Cardiac muscle cell (in vitro differentiated cells and primary cell): ENCODE measurements at regions not wholly inside any gene's neighbourhood (a gene's known extent, or its start where the extent isn't known, plus 50 kb on each side); places are given as distances from the start of the nearest gene placed in this dataset.

ENCODE experiments used
- DNase-seq, 2 donors: peaks; one replicate each; pipeline versions ENCODE4 v3.0.0 to v3.0.0-alpha.2; 2010 to 2017; ENCODE audit warnings: low read depth in 1 of 2, low spot score in 1 of 2
- H3K27ac ChIP-seq: fragments of 200-600 bp; sonication (generic); 2 replicates; pipeline ENCODE4 v1.5.1; 2016
- H3K27me3 ChIP-seq: fragments of 200-600 bp; sonication (generic); 2 replicates; pipeline ENCODE4 v1.6.0; 2016; ENCODE audit warnings: control low read depth
- H3K36me3 ChIP-seq: fragments of 200-600 bp; sonication (generic); 2 replicates; pipeline ENCODE4 v1.5.1; 2016; ENCODE audit warnings: control low read depth
- H3K4me1 ChIP-seq: fragments of 200-600 bp; sonication (generic); 2 replicates; pipeline ENCODE4 v1.8.1; 2017; ENCODE audit warnings: low read depth, mild to moderate bottlenecking, mixed run types
- H3K4me3 ChIP-seq: fragments of 200-600 bp; sonication (generic); 2 replicates; pipeline ENCODE4 v1.5.1; 2016; ENCODE audit warnings: mild to moderate bottlenecking
- H3K9me3 ChIP-seq: fragments of 200-600 bp; sonication (generic); 2 replicates; pipeline ENCODE4 v1.5.1; 2017; ENCODE audit warnings: low read depth, mild to moderate bottlenecking, control low read depth
- TF ChIP-seq, protein P1 (sequence below): IDR thresholded peaks from 2 replicates; pipeline ENCODE4 v1.5.1; 2012; ENCODE audit warnings: low read depth, mild to moderate bottlenecking, low read length

DNA sequence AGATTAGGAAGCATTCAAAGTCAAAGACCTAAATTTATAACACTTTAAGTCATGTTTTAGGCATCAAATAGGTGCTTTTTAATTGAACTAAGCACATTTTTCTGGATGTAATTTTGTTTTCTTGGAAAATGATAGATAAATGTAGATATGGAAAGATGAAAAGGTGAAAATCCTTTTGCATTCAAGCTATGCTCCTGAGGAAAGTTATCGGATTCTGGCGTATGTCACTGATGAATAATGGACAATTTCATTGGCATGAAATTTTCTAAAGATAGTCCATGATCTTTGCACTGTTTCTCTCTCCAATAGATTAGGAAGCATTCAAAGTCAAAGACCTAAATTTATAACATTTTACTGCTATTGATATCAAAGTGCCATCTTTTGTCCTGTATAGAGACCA, 444.2 kb upstream of the PABPC4L start:
- TF ChIP-seq, protein P1, sequence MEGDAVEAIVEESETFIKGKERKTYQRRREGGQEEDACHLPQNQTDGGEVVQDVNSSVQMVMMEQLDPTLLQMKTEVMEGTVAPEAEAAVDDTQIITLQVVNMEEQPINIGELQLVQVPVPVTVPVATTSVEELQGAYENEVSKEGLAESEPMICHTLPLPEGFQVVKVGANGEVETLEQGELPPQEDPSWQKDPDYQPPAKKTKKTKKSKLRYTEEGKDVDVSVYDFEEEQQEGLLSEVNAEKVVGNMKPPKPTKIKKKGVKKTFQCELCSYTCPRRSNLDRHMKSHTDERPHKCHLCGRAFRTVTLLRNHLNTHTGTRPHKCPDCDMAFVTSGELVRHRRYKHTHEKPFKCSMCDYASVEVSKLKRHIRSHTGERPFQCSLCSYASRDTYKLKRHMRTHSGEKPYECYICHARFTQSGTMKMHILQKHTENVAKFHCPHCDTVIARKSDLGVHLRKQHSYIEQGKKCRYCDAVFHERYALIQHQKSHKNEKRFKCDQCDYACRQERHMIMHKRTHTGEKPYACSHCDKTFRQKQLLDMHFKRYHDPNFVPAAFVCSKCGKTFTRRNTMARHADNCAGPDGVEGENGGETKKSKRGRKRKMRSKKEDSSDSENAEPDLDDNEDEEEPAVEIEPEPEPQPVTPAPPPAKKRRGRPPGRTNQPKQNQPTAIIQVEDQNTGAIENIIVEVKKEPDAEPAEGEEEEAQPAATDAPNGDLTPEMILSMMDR: no peak
- Histone ChIP-seq H3K4me3 (no peak overlapping the region), H3K9me3 (no peaks in the 10 kb centered on the region), H3K36me3 (no peaks in the 10 kb centered on the region), H3K27me3 (no peaks in the 10 kb centered on the region), H3K27ac (no peak overlapping the region), H3K4me1 (no peaks in the 10 kb centered on the region)
- DNase-seq: no peak

DNA sequence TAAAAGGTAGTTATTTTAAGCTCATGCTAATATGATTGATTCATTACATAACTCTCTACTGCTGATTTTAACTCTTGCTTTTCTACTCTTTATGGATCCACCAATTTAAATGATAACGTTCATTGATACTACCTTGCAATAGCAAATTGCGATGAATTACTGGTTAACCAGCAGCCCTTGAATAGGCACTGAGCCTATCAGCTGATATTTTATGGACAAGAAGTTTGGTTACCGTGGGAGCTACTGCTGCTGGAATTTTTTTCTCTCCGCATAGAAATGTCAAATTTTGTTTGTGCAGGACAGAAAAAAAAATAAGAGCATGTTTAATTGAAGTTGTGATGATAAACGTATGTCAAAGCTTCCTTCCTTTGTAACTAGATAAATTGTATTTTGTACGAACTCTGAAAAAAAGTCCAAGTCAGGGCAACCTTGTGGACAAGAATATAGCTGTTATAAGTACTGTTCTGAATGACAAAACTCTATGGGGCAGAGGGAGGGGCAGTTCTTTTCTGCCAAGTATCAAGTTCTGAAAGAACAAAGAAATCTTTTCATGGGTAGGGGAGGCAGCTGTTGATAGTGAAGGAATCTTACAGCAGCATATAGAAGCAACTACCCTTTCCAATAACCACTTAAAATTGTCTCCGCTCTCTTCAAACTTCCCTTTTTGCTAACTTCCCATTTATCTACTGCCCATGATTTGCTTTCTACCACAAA, 434.9 kb upstream of the PABPC4L start:
- H3K36me3 ChIP-seq: no peaks in the 10 kb centered on the region
- TF ChIP-seq, protein P1: no peak
- no peaks in the 10 kb centered on the region for H3K27me3 ChIP-seq
- H3K9me3 ChIP-seq: no peaks in the 10 kb centered on the region
- no peak overlapping the region for H3K27ac ChIP-seq
- no peak for DNase-seq
- H3K4me3 ChIP-seq: no peak overlapping the region
- H3K4me1 ChIP-seq: no peaks in the 10 kb centered on the region

DNA sequence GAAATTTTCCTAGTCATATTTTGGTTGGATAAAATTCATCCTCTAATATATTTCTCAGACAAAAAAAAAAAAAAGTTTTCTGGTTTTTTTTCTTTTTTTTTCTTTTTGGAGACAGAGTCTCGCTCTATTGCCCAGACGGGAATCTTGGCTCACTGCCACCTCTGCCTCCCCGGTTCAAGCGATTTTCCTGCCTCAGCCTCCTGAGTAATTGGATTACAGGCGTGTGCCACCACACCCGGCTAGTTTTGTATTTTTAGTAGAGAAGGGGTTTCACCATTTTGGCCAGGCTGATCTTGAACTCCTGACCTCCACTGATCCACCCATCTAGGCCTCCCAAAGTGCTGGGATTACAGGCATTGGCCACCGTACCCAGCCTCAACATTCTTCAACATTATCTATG, 432.7 kb upstream of the PABPC4L start:
- no peak for DNase-seq
- H3K36me3 ChIP-seq: no peaks in the 10 kb centered on the region
- no peaks in the 10 kb centered on the region for H3K9me3 ChIP-seq
- no peaks in the 10 kb centered on the region for H3K4me1 ChIP-seq
- TF ChIP-seq, protein P1: no peak
- no peak overlapping the region for H3K27ac ChIP-seq
- no peaks in the 10 kb centered on the region for H3K27me3 ChIP-seq
- H3K4me3 ChIP-seq: no peak overlapping the region

DNA sequence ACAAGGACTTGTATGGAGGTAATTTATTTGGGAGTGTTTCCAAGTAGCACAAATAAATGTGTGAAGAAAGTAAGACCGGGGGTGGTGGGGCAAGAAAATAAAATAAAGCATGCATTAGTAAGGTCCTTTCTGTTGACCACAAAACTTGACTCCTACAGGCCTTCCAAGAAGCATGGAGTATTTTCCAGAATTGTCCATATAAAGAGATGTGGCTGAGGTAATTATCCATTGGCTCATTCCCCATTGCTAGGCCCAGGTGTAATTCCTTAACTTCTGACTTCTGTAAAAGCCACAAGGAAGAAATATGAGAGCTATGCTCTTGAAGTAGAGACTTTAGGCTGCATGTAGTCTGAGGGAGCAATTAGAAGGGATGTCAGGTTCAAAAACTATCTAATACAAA, 430.5 kb upstream of the PABPC4L start:
- Histone ChIP-seq H3K4me3 (no peak overlapping the region), H3K36me3 (no peaks in the 10 kb centered on the region), H3K27me3 (no peaks in the 10 kb centered on the region), H3K9me3 (no peaks in the 10 kb centered on the region), H3K4me1 (no peaks in the 10 kb centered on the region), H3K27ac (no peak overlapping the region)
- TF ChIP-seq, protein P1: no peak
- DNase-seq: no peak

DNA sequence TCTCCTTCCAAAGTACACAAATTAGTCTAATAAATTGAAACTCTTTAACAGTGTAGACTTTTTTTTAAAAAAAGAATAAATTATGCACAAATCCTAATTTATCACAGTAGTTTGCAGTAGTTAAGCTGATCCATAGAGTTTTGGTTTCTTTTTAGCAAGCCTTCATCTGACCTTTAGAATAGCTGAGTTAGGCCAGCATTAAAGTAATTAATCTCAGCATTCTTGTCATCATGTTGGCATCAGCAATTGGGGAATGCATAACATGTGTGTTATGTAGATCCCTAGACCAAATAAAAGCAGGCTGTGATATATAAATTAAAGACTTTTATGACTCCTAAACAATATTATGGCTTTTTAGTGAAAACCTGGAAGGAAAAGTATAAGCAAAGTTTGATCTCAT, 426.5 kb upstream of the PABPC4L start:
- no peaks in the 10 kb centered on the region for H3K36me3 ChIP-seq
- TF ChIP-seq, protein P1: no peak

More for the DNA sequence above, 426.5 kb upstream of the PABPC4L start:
- H3K9me3 ChIP-seq: no peaks in the 10 kb centered on the region
- no peaks in the 10 kb centered on the region for H3K4me1 ChIP-seq
- no peak for DNase-seq
- no peak overlapping the region for H3K27ac ChIP-seq
- no peaks in the 10 kb centered on the region for H3K27me3 ChIP-seq
- H3K4me3 ChIP-seq: no peak overlapping the region
